SU-DHL-6 (cell line): ENCODE measurements at regions not wholly inside any gene's neighbourhood (a gene's known extent, or its start where the extent isn't known, plus 50 kb on each side); places are given as distances from the start of the nearest gene placed in this dataset.

Source experiments
- EZH2phosphoT487 ChIP-seq: fragments of 200-600 bp; sonication (generic), shearing (Covaris generic); conservative IDR thresholded peaks from 2 replicates; pipeline ENCODE4 v1.6.1; 2018; ENCODE audit warnings: mild to moderate bottlenecking, antibody characterized with exemption, low read length, moderate library complexity, mixed read lengths
- TF ChIP-seq, protein P1 (sequence below): fragments of 200-600 bp; sonication (generic); IDR thresholded peaks from one replicate; pipeline ENCODE4 v1.5.1; 2017; ENCODE audit warnings: antibody characterized with exemption, mild to moderate bottlenecking, low read length, moderate library complexity; ENCODE audit not compliant: insufficient read depth, poor library complexity, severe bottlenecking

DNA sequence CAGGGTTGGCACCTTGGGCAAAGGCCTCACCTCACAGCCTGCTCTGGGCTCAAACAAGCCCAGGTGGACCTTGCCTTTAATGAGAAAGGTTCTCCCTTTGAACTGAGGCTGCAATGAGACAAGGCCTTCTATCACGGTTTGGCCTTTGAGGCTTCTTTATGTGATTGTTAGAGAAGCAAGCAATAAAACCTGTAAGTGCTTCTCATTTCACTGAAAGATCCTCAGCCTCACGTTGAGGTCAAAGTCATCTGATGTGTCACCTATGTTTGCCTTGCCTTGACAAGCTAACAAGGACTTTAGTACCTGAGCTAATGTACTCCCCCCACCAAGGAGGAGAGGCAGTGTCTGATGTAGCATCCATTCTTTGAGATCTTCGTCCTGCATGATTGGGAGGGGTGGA, 155.9 kb upstream of the RBM19 start:
- TF ChIP-seq, protein P1, sequence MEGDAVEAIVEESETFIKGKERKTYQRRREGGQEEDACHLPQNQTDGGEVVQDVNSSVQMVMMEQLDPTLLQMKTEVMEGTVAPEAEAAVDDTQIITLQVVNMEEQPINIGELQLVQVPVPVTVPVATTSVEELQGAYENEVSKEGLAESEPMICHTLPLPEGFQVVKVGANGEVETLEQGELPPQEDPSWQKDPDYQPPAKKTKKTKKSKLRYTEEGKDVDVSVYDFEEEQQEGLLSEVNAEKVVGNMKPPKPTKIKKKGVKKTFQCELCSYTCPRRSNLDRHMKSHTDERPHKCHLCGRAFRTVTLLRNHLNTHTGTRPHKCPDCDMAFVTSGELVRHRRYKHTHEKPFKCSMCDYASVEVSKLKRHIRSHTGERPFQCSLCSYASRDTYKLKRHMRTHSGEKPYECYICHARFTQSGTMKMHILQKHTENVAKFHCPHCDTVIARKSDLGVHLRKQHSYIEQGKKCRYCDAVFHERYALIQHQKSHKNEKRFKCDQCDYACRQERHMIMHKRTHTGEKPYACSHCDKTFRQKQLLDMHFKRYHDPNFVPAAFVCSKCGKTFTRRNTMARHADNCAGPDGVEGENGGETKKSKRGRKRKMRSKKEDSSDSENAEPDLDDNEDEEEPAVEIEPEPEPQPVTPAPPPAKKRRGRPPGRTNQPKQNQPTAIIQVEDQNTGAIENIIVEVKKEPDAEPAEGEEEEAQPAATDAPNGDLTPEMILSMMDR = no peak
- no peak for TF ChIP-seq EZH2phosphoT487
